ENCODE measurements at regions not wholly inside any gene's neighbourhood (a gene's known extent, or its start where the extent isn't known, plus 50 kb on each side); places are given as distances from the start of the nearest gene placed in this dataset.
"Not testable (repeated sequence)": the region's sequence is repeated elsewhere in the genome, so short reads cannot be mapped to it uniquely, and the experiment has no call there.

GRCh38 chr12:131644481-131644880, 66.4 kb upstream of the SFSWAP start:
- no peak for DNase-seq (ENCODE audit: low read depth in 2 of 2)

GRCh38 chr12:131644917-131645316, 66.0 kb upstream of the SFSWAP start:
- DNase-seq (ENCODE audit: low read depth in 2 of 2), result not testable (repeated sequence)

- DNase-seq (ENCODE audit: low read depth in 2 of 2), result not testable (repeated sequence)
Observed at GRCh38 chr12:131645557-131645956, 65.3 kb upstream of the SFSWAP start.

GRCh38 chr12:131646444-131646843, 64.4 kb upstream of the SFSWAP start:
- DNase-seq (ENCODE audit: low read depth in 2 of 2), result not testable (repeated sequence)

GRCh38 chr12:131647667-131648066, 63.2 kb upstream of the SFSWAP start:
- DNase-seq (ENCODE audit: low read depth in 2 of 2), result no peak

- not testable (repeated sequence) for DNase-seq (ENCODE audit: low read depth in 2 of 2)
Observed at GRCh38 chr12:131655469-131656174, 55.3 kb upstream of the SFSWAP start.

- DNase-seq (ENCODE audit: low read depth in 2 of 2), result not testable (repeated sequence)
Observed at GRCh38 chr12:131656796-131657195, 54.1 kb upstream of the SFSWAP start.

- DNase-seq (ENCODE audit: low read depth in 2 of 2), result not testable (repeated sequence)
Observed at GRCh38 chr12:131658605-131659004, 52.3 kb upstream of the SFSWAP start.

GRCh38 chr12:131659484-131659883, 51.4 kb upstream of the SFSWAP start:
- DNase-seq (ENCODE audit: low read depth in 2 of 2), result not testable (repeated sequence)

- DNase-seq (ENCODE audit: low read depth in 2 of 2), result not testable (repeated sequence)
Observed at GRCh38 chr12:131659976-131660375, 50.9 kb upstream of the SFSWAP start.

GRCh38 chr12:131660401-131660800, 50.5 kb upstream of the SFSWAP start:
- DNase-seq (ENCODE audit: low read depth in 2 of 2), result not testable (repeated sequence)

Data from stimulated activated CD4-positive, alpha-beta T cell treated with anti-CD3 and anti-CD28 coated beads, Interleukin-12 subunit alpha, Interleukin-12 subunit beta, amount 100 ng/mL, for 24 hours (primary cell).